Heart left ventricle (tissue), 16 donors: ENCODE measurements at regions not wholly inside any gene's neighbourhood (a gene's known extent, or its start where the extent isn't known, plus 50 kb on each side); places are given as distances from the start of the nearest gene placed in this dataset.
A peak's percentile ranks its signal among the peaks of the same experiment; 100 is the strongest.
"Not testable (repeated sequence)": the region's sequence is repeated elsewhere in the genome, so short reads cannot be mapped to it uniquely, and the experiment has no call there.

Experiments
- ATAC-seq, 4 donors: fragments of 200-7000 bp; cut with Tn5 transposase; one replicate each; pipeline ENCODE4 v1.9.1; 2020 to 2022; ENCODE audit warnings: moderate library complexity in 4 of 4, mild to moderate bottlenecking in 3 of 4, moderate number of reproducible peaks in 1 of 4
- DNase-seq, 5 donors: peaks; one replicate each; pipeline ENCODE4 v3.0.0-alpha.2; 2020
- H3K27ac ChIP-seq, 12 donors: fragments of 200-600 bp; sonication (generic) in 4 of 12; one replicate each; pipeline versions ENCODE4 v1.5.0 to v1.8.0; 2016 to 2022; ENCODE audit warnings: mild to moderate bottlenecking in 2 of 12
- H3K27me3 ChIP-seq, 9 donors: fragments of 200-600 bp; sonication (generic) in 2 of 9; one replicate each; pipeline versions ENCODE4 v1.5.1 to v1.8.0; 2016 to 2022; ENCODE audit warnings: mild to moderate bottlenecking in 3 of 9
- H3K36me3 ChIP-seq, 9 donors: fragments of 200-600 bp; sonication (generic) in 2 of 9; one replicate each; pipeline versions ENCODE4 v1.5.0 to v1.8.0; 2018 to 2022; ENCODE audit warnings: mild to moderate bottlenecking in 2 of 9
- H3K4me1 ChIP-seq, 12 donors: fragments of 200-600 bp; sonication (generic) in 4 of 12; one replicate each; pipeline versions ENCODE4 v1.5.0 to v1.8.0; 2016 to 2022; ENCODE audit warnings: mild to moderate bottlenecking in 3 of 12
- H3K4me3 ChIP-seq, 12 donors: fragments of 200-600 bp; sonication (generic) in 4 of 12; one replicate each; pipeline versions ENCODE4 v1.5.0 to v1.8.0; 2017 to 2022; ENCODE audit warnings: mild to moderate bottlenecking in 9 of 12, moderate library complexity in 4 of 12
- H3K9me3 ChIP-seq, 12 donors: fragments of 200-600 bp; sonication (generic) in 4 of 12; one replicate each; pipeline versions ENCODE4 v1.5.0 to v1.8.0; 2016 to 2022; ENCODE audit warnings: mild to moderate bottlenecking in 1 of 12
- POLR2A ChIP-seq, 2 donors: fragments of 450-650 bp; IDR thresholded peaks; one replicate each; pipeline ENCODE4 v1.6.1; 2017; ENCODE audit warnings: antibody characterized with exemption in 2 of 2, mild to moderate bottlenecking in 2 of 2, moderate library complexity in 2 of 2
- whole genome bisulfite sequencing, 4 donors: extraction: QIAGEN DNeasy Blood & Tissue Kit in 2 of 4; methylation state at CpG; one replicate each; pipeline versions ENCODE4 v1.1.5 to v1.1.7; 2013 to 2018; 5-methylcytosine and 5-hydroxymethylcytosine counted together
- intact Hi-C, 10 donors: fragments of 100-400 bp; cut with DNase I; formaldehyde crosslinking; loops; one replicate each; pipeline versions ENCODE4 v1.11.1 to v1.14.2; 2022
- TF ChIP-seq, protein P1 (sequence below), 12 donors: fragments of 200-600 bp; sonication (generic) in 4 of 12; IDR thresholded peaks; one replicate each; pipeline versions ENCODE4 v1.5.0 to v1.8.0; 2018 to 2022; ENCODE audit warnings: antibody characterized with exemption in 12 of 12, mild to moderate bottlenecking in 5 of 12
- donor health status: ischemic (EF 13 %, LVEDD 7.1; RV severe dilation, severe dysfunction).
- donor health status: healthy with polysubstance abuse.
- donor health status: DM: no; HTN: yes; CAD: no.
- donor health status: DM: no; HTN: no; CAD: no.
- donor health status: ischemic (EF 25% LVEDD 6.9; RV normal size, moderate dysfunction).
- donor health status: ischemic (EF 25% LVEDD 5.7; RV mildly dilated, moderate dysfunction).
- donor health status: healthy.
- donor health status: DM: yes; HTN: yes; CAD: no.
- donor health status: ischemic (EF 35%, LVEDD 5.7; RV mildly dilated, moderate dysfunction).
- donor health status: nonischemic (EF 11% LVEDD 7.7; RV severe dilation, severe dysfunction).
- donor health status: DM: yes; HTN: yes; CAD: no.
- donor health status: PGD.
- donor health status: ischemic (EF 29% LVEDD 5.4; RV normal size, mild dysfunction).
- donor health status: nonischemic (EF 23%, LVEDD 6.1; RV moderate dilation, normal function).

DNA sequence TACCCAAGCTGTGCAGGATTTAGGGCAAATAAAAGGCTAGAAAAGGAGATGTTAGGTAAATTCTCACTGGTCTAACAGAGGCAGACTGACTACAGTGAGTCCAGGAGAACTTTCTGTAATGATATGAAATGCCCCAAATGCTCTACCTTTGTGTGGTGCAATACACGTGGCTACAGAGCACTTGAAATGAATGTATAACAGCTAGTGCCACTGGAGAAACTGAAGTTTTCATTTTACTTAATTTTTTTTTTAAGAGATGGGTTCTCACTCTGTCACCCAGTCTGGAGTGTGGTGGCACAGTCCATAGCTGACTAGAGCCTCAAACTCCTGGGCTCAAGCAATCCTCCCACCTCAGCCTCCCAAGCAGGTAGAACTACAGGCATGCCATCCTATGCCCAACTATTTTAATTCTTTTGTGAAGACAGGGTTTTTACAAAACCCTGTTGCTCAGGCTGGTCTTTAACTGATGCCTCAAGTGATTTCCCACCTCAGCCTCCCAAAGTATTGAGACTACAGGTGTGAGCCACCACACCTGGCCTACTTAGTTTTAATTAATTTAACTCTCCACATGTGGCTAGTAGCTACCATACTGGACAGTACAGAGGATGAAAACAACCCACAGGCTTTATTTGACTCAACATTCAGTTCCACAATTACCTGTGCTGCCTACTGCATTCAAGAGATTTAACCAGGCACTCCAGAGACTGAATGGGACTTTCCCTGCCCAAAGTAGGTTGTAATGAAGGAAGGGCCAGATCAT, 84.8 kb upstream of the PLEKHM1 start:
- Histone ChIP-seq H3K4me3 (no peak overlapping the region), H3K9me3 (no peaks in the 10 kb centered on the region), H3K27me3 (no peaks in the 10 kb centered on the region), H3K36me3 (peaks cover 0 to 5% (median 0%) of the 10 kb centered on the region in 9 donors), H3K27ac (no peak overlapping the region), H3K4me1 (peaks cover 0 to 41% (median 1%) of the 10 kb centered on the region in 12 donors)
- 82 to 98% (median 93%) methylated on average over 1 of the region's 1 CpG for WGBS, 4 donors
- DNase-seq = no peak
- TF ChIP-seq POLR2A (IDR thresholded peaks at IDR 0.05) = no peak
- TF ChIP-seq, protein P1, sequence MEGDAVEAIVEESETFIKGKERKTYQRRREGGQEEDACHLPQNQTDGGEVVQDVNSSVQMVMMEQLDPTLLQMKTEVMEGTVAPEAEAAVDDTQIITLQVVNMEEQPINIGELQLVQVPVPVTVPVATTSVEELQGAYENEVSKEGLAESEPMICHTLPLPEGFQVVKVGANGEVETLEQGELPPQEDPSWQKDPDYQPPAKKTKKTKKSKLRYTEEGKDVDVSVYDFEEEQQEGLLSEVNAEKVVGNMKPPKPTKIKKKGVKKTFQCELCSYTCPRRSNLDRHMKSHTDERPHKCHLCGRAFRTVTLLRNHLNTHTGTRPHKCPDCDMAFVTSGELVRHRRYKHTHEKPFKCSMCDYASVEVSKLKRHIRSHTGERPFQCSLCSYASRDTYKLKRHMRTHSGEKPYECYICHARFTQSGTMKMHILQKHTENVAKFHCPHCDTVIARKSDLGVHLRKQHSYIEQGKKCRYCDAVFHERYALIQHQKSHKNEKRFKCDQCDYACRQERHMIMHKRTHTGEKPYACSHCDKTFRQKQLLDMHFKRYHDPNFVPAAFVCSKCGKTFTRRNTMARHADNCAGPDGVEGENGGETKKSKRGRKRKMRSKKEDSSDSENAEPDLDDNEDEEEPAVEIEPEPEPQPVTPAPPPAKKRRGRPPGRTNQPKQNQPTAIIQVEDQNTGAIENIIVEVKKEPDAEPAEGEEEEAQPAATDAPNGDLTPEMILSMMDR (IDR thresholded peaks at IDR 0.05) = no peak
- ATAC-seq = peak in 1 of 4 donors; percentile 9
- intact Hi-C loops = no loop called here

DNA sequence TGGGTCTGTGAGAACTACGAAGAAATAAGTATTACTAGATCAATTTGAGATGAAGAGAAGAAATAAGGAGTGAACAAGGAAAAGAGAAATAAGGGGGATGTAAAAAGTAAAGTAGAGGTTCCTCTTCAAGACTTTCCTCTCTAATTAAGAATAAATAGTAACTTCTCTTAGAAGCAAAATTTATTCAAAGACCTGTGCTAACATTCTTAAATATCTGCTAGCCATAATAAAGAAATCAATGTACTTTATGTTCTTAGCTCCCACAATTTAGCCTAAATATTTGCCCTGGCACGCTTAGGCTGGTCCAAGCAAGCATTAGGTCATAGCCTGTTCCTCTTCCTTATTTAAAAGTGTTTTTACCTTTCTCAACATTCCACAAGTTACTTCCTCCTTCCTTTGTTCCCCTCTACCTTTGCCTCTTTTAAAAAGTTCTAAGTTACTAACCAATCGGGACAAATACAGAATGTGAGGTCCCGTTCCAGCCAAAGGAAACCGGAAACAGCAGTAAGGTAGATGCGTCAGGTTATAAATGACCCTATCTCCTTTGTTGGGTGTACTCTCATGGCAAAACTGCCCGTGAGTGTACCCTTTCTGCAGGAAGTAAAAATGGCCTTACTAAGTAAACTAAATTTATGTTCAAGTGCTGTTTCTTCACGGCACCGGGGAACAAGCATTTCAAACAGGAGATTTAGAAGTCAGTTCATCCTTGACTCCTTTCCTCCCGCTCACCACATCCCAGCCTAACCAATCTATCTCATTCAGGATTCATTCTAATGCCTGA, 86.2 kb upstream of the PLEKHM1 start:
- ATAC-seq, intact Hi-C loops, H3K4me3 ChIP-seq, H3K27ac ChIP-seq, H3K27me3 ChIP-seq, DNase-seq, H3K36me3 ChIP-seq, H3K9me3 ChIP-seq: not testable (repeated sequence)
- whole genome bisulfite sequencing, 4 donors = 85 to 91% (median 90%) methylated on average over 10 of the region's 10 CpGs
- peaks cover 0 to 43% (median 1%) of the 10 kb centered on the region in 12 donors for H3K4me1 ChIP-seq

DNA sequence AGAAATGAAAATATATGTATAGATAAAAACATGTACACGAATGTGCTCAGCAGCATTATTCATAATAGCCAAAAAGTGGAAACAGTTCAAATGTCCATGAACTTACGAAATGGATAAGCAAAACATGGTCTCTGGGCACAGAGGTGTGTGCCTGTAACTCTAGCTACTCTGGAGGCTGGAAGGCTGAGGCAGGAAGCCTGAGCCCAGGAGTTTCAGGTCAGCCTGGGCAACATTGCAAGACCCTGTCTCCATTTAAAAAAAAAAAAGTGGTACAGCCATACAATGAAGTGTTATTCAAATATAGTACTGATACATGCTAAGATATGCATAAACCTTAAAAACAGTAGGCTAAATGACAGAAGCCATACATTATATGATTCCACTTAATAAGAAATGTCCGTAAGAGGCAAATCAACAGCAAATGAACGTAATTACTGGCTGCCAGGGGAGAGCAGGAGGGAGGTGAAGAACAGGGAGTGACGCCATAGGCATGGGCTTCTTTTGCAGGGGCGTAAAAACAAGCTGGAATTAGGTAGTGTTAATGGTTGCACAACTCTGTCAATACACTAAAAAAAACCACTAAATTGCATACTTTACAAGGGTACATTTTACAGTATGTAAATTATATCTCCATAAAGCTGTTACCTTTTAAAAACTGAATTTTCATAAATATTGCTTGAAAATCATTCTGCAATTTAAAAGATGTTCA, 87.2 kb upstream of the PLEKHM1 start:
- intact Hi-C loops = no loop called here
- 91 to 94% (median 92%) methylated on average over 6 of the region's 6 CpGs for WGBS, 4 donors
- Histone ChIP-seq H3K4me1 (peaks cover 0 to 44% (median 3%) of the 10 kb centered on the region in 12 donors), H3K9me3 (no peaks in the 10 kb centered on the region), H3K36me3 (peaks cover 0 to 9% (median 0%) of the 10 kb centered on the region in 9 donors), H3K4me3 (no peak overlapping the region), H3K27me3 (no peaks in the 10 kb centered on the region), H3K27ac (no peak overlapping the region)
- no peak for DNase-seq
- ATAC-seq = no peak
- no peak for TF ChIP-seq POLR2A (IDR thresholded peaks at IDR 0.05)
- TF ChIP-seq, protein P1 (IDR thresholded peaks at IDR 0.05) = no peak

DNA sequence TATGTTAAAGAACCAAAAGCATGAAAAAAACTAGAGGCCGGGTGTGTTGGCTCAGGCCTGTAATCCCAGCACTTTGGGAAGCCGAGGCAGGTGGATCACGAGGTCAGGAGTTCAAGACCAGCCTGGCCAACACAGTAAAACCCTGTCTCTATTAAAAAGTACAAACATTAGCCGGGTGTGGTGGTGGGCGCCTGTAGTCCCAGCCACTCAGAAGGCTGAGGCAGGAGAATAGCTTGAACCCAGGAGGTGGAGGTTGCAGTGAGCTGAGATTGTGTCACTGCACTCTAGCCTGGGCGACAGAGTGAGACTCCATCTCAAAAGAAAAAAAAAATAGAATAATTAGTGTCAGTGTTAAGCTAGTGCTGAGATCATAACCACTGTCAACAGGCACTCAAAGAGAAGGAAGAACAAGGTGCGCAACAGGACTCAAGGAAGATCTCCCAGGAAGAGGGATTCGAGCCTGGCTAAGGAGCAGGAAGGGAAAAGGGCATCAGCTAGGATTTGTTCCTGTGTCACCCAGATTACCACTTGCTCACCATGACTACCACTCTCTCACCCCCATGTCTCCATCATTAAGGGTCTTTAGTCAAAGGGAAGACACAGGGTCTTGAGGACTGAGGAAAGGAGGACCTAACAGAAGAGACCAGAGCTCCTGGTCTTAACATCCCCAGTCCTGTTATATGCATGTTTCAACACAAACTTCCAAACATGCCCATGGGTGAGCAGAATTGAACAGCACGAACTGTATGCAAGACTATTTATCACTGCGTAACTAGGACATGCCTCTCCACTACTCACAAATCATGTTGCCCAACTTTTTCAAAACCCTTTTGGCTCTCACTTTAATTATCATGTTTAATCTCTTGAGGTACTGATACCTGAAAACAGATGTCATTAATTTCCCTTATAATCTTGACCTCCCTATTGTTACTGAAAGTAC, 88.3 kb upstream of the PLEKHM1 start:
- ATAC-seq = peak in 1 of 4 donors; percentile 25

More for the DNA sequence above, 88.3 kb upstream of the PLEKHM1 start:
- WGBS, 4 donors = 90 to 95% (median 94%) methylated on average over 10 of the region's 10 CpGs
- no peak for DNase-seq
- Histone ChIP-seq H3K36me3 (peaks cover 0 to 9% (median 0%) of the 10 kb centered on the region in 9 donors), H3K27ac (no peak overlapping the region), H3K27me3 (no peaks in the 10 kb centered on the region), H3K4me3 (no peak overlapping the region), H3K4me1 (peaks cover 0 to 50% (median 8%) of the 10 kb centered on the region in 12 donors), H3K9me3 (no peaks in the 10 kb centered on the region)
- TF ChIP-seq POLR2A (IDR thresholded peaks at IDR 0.05) = no peak
- TF ChIP-seq, protein P1 (IDR thresholded peaks at IDR 0.05) = no peak
- intact Hi-C loops = no loop called here
